Choroid plexus epithelial cell (primary cell): ENCODE measurements at regions not wholly inside any gene's neighbourhood (a gene's known extent, or its start where the extent isn't known, plus 50 kb on each side); places are given as distances from the start of the nearest gene placed in this dataset.

ENCODE experiments used
- DNase-seq: peaks from one replicate; pipeline ENCODE4 v3.0.0-alpha.2; 2010; ENCODE audit warnings: low read depth
- H3K4me3 ChIP-seq: 2 replicates; pipeline ENCODE4 v1.5.1; 2011; ENCODE audit warnings: low read depth, mild to moderate bottlenecking, control low read depth, low read length, moderate library complexity
- TF ChIP-seq, protein P1 (sequence below): conservative IDR thresholded peaks from 2 replicates; pipeline ENCODE4 v1.5.1; 2011; ENCODE audit warnings: low read depth, mild to moderate bottlenecking, control low read depth, inconsistent platforms, low read length, moderate library complexity

DNA sequence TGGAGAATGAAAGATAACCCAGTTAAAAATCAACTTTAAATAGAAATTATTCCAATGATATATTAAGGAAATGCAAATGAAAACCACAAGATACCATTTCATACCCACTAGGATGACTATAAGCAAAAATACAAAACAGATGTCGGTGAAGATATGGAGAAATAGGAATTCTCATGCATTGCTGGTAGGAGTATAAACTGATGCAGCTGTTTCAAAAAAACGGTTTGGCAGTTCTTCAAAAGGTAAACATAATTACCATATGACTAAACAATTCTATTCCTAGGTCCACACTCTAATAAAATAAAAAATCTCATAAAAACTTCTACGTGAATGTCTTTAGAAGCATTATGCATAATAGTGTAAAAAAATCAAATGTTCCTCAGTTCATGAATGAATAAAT, 763.3 kb upstream of the BRINP3 start:
- TF ChIP-seq, protein P1, sequence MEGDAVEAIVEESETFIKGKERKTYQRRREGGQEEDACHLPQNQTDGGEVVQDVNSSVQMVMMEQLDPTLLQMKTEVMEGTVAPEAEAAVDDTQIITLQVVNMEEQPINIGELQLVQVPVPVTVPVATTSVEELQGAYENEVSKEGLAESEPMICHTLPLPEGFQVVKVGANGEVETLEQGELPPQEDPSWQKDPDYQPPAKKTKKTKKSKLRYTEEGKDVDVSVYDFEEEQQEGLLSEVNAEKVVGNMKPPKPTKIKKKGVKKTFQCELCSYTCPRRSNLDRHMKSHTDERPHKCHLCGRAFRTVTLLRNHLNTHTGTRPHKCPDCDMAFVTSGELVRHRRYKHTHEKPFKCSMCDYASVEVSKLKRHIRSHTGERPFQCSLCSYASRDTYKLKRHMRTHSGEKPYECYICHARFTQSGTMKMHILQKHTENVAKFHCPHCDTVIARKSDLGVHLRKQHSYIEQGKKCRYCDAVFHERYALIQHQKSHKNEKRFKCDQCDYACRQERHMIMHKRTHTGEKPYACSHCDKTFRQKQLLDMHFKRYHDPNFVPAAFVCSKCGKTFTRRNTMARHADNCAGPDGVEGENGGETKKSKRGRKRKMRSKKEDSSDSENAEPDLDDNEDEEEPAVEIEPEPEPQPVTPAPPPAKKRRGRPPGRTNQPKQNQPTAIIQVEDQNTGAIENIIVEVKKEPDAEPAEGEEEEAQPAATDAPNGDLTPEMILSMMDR, result no peak
- DNase-seq, result no peak

DNA sequence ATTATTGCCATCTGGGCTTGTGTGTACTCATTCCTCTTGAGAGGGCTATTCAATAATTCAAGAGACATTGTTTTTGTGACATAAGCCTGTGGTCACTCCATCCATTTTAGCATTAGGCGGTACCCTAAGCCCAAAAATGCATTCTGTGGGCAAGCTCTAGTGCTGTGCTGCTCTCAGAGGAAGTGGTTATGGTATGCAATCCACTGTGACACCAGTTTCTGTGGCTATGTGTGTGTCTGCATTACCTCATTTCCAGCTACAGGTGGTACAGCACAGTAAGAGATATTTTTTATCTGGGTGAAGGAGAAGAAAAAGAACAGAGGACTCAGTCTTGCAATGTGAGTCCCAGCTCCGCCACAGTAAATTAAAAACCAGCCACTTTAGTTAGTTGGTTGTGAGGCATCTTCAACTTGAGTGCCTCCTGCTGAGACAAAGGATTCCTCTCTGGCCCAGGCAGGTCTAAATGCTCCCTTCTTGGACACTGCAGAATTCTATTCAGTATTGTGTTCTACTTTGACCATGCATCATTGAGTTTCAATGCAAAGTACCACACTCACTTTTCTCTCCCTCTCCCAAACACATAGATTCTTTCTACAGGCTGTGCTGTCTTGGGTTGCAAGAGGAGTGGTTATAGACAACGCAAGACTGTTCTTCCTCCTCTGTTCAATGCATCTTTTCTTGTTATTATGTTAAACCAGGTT, 777.8 kb upstream of the BRINP3 start:
- no peak overlapping the region for H3K4me3 ChIP-seq
- TF ChIP-seq, protein P1, result no peak

More for the DNA sequence above, 763.3 kb upstream of the BRINP3 start:
- H3K4me3 ChIP-seq, result no peak overlapping the region

DNA sequence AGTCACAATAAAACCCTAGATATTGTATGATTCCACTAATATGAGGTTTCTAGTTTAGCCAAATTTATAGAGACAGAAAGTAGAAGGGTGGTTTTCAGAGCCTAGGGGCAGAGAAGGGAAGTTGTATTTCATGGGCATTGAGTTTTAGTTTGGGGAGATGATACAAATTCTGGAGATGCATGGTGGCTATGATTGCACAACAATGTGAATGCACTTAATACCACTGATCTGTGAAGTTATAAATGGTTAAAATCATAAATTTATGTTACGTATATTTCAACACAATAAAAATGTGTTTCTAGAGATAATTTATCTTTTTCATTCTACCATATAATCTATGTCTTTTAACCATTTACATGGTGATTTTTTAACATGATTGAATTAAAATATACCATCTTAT, 779.3 kb upstream of the BRINP3 start:
- no peak overlapping the region for H3K4me3 ChIP-seq
- DNase-seq, result no peak
- TF ChIP-seq, protein P1, result no peak

More for the DNA sequence above, 777.8 kb upstream of the BRINP3 start:
- no peak for DNase-seq

DNA sequence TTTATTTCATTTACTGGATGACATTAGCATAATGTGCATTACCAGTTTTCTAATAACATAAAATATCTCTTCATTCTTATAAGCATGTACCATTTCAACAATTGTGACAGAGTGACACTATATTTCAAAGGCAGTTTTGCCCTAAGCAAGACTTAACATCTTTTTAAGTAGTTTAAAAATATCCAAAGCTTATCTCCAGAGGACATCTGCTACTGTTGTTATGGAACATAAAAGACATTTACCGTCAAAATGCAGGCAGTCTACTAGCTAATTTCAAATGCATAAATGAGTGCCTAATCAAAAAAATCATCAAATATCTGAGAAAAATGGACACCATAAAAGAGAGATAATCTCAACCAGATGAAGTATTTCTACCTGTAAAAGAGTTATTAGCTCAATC, 782.4 kb upstream of the BRINP3 start:
- TF ChIP-seq, protein P1, result no peak
- no peak for DNase-seq
- H3K4me3 ChIP-seq, result no peak overlapping the region

DNA sequence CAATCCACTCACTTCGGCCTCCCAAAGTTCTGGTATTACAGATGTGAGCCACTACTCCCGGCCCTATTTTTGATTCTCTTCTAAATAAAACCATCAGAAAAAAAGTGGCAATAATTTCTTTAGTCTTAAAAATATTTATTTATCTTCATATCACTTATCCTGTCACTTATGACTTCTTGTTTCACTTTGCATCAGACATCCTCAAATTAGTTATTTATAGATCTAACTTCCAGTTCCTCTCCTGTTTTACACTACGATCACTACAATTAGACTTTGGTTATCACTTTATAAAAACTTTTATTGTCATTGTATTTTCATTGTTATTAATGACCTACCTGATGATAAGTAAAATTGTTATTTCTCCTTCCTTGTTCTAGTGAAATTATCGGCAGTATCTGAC, 783.4 kb upstream of the BRINP3 start:
- TF ChIP-seq, protein P1, result no peak
- DNase-seq, result no peak
- no peak overlapping the region for H3K4me3 ChIP-seq

DNA sequence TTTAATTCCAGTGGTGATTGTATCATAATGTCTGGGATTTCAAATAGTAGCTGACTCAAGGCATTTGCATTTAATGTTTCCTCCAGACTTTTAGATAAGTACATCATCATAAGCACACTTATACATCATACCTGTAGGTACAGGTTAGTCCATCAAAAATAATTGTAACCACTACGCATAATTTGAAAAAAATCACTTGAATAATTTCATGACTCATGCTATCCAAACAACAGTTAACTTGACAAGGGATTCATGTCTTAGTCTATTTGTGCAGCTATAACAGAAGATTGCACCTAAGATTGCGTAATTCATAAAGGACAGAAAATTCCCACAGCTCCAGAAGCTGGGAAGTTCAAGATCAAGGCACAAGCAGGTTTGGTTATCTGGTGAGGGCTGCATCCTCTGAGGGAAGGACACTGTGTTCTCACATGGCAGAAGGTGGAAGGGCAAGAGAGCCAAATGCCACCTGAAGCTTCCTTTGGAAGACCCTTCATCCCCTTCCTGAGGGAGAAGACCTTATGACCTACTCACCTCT, 801.7 kb upstream of the BRINP3 start:
- TF ChIP-seq, protein P1, result no peak
- DNase-seq, result no peak
- H3K4me3 ChIP-seq, result no peak overlapping the region

DNA sequence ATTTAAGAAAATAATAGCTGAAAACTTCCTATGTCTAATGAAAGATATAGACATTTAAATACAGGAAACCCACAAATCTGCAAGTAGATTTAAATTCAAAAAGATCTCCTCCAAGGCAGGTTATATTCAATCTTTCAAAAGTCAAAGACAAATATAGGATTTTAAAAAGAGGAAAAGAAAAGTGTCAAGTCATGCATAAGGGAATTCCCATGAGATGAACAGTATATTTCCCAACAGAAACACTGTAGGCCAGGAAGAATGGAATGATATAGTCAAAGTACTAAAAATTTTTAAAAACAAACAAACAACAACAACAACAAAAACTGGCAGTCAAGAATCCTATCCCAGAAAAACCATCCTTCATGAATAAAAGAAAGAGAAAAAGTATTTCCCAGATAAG, 806.5 kb upstream of the BRINP3 start:
- DNase-seq, result no peak
- TF ChIP-seq, protein P1, result no peak
- no peak overlapping the region for H3K4me3 ChIP-seq
